Activated CD4-positive, alpha-beta T cell treated with anti-CD3 and anti-CD28 coated beads for 24 hours (primary cell): ENCODE measurements at regions not wholly inside any gene's neighbourhood (a gene's known extent, or its start where the extent isn't known, plus 50 kb on each side); places are given as distances from the start of the nearest gene placed in this dataset.

Experiments used
- DNase-seq, 2 donors: peaks; one replicate each; pipeline ENCODE4 v3.0.0-alpha.2; 2020; ENCODE audit warnings: low read depth in 2 of 2

GRCh38 chr16:56093055-56093454 lies 98.2 kb upstream of the GNAO1 start:
- no peak for DNase-seq

- no peak for DNase-seq
These were observed 101.2 kb upstream of the GNAO1 start for GRCh38 chr16:56090076-56090475.

DNA sequence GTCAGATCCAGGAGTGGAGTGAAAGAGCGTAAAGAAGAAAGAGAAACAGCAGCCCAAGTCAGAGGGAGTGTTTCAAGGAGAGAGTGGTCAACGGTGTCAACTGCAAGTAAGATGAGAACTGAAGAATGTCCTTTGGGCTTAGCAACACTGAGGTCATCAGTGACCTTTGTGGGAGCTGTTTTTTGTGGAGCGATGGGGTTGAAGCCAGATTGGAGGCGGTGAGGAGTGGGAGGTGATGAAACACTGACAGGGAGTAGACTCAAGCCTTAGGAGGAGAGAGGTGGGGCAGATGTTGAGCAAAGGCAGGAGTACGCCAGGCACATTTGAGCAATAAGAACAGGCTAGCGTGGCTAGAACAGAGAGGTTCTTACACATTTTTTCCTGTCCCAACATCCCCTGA lies 103.7 kb upstream of the GNAO1 start:
- no peak for DNase-seq

DNA sequence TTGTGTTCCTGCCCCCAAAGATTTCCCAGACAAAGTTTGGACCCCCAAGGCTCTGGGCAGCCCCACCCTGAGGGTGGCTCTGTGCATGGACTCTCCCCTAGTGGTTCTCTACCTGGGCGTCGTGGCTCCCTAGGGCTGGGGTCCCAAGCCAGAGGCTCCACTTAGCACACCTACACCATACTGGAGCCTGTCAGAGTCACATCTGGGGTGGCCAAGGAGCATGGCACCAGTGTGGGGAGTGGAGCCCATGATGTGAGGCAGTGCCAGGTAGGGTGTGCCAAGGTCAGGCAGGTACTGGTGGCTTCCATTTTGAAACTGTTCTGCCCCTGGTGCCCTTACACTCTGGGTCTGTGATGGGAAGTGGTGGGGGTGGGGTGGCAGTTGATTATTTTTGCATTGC lies 109.9 kb upstream of the GNAO1 start:
- no peak for DNase-seq

DNA sequence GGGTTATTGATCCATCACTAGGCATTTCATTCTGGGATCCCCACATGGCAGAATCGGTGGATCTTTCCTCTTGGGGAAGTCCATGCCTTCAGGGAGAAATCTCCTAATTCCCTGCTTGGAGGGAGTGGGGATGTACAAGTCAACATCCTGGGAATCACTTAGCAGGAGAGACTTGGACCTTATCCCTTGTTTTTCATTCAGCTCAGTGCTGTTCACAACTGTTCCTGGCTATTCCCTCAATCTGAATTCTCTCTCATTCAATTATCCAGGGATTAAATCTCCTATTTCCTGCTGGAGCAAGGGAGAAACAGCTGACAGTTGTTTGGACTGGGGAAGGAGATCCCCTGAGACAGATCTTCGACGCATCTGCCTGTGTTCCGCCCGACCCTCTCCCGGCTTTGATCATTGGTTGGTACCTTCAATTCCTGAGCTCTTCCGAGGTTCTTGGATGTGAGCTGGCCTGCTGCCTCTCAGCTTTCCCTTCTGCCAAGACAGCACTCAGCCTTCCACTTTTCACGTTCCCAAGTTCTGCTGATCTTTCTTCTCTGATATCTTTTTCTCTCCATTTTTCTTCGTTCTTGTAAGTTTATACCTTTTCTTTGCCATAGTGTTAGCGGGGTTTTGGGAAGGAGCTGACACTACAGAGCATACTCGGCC lies 115.4 kb upstream of the GNAO1 start:
- DNase-seq = no peak

GRCh38 chr16:56073508-56073907 lies 117.8 kb upstream of the GNAO1 start:
- DNase-seq = no peak

GRCh38 chr16:56072096-56072495 lies 119.2 kb upstream of the GNAO1 start:
- no peak for DNase-seq

GRCh38 chr16:56068816-56069215 lies 122.5 kb upstream of the GNAO1 start:
- DNase-seq = no peak

DNA sequence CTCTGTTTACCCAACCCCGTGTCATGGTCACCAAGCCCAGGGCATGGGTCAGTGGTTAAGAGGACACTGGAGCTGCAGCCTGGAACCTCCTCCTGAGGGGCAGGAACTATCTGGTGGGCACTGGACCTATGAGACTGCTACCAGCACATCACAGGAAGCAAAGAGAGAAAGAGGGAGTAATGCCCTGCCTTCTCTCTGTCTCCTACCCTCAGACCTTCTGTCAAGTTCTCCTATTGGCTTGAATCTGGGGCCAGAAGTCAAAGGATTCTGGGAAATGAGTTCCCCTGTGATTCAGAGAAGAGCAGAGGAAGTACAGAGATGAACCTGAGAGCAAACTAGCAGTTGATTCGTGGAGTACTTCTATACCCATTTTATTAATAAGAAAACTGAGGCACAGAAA lies 123.0 kb upstream of the GNAO1 start:
- no peak for DNase-seq

GRCh38 chr16:56067406-56067805 lies 123.9 kb upstream of the GNAO1 start:
- no peak for DNase-seq

- DNase-seq = no peak
These were observed 124.7 kb upstream of the GNAO1 start for GRCh38 chr16:56066617-56067016.

- DNase-seq = no peak
These were observed 128.2 kb upstream of the GNAO1 start for GRCh38 chr16:56063111-56063510.

DNA sequence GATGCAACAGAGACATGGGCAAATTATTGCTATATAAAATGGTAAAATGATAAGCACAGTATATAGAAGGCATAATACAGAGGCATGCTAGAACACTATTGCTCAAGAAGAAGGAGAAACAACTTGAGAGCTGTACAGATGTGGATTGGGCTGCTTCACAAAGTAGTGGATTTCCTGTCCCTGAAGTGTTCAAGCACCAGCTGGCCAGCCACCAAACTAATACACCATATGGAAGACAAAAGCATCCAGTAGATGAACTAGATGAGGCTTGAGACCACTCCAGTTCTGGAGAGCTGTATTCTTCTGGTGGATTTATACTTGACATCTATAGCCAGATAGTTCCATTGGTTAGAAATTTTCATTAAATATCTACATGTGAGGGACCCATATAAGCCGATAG lies 134.1 kb upstream of the GNAO1 start:
- no peak for DNase-seq

DNA sequence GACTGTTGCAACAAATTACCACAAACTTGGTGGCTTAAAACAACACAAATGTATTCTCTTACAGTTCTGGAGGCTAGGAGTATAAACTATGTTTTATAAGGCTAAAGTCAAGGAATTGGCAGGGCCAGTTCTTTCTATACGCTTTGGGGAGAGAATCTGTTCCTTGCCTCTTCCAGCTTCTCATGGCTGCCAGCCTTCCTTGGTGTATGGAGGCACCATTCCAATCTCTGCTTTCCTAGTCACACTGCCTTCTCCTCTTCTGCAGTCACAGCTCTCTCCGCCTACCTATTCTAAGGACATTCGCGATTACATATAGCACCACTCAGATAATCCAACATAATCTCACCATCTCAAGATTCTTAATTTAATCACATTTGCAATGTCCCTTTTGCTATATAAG lies 140.4 kb upstream of the GNAO1 start:
- no peak for DNase-seq

DNA sequence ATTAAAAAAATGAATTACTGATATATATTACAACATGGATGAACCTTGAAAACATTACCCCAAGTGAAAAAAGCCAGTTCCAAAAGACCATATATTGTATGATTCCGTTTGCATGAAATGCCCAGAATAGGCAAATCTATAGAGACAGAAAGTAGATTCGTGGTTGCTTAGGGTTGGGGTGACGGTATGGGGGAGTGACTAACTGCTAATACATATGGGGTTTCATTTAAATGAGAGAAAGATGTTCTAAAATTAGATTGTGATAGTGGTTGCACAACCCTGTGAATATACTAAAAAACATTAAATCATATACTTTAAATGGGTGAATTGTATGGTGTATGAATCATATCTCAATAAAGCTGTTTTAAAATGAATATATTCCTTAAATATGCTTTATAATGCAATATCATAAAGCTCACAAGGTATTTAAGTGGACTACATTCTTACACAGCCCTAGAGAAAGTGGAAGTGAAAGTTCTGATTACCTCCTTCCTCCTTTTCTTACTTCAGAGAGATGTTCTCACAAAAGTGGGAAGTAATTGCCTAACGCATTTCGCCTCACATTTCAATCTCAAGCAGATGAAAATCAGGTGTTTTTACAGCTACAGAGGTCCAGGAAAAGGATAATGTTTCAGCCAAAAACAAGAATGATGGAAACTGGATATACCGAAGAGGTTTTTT lies 142.7 kb upstream of the GNAO1 start:
- DNase-seq = no peak

GRCh38 chr16:56047307-56048234 lies 143.7 kb upstream of the GNAO1 start:
- DNase-seq = no peak

- no peak for DNase-seq
These were observed 148.9 kb upstream of the GNAO1 start for GRCh38 chr16:56042416-56042815.

- DNase-seq = peak in 1 of 2 donors; percentile 1
These were observed 149.6 kb upstream of the GNAO1 start for GRCh38 chr16:56041556-56042140.

DNA sequence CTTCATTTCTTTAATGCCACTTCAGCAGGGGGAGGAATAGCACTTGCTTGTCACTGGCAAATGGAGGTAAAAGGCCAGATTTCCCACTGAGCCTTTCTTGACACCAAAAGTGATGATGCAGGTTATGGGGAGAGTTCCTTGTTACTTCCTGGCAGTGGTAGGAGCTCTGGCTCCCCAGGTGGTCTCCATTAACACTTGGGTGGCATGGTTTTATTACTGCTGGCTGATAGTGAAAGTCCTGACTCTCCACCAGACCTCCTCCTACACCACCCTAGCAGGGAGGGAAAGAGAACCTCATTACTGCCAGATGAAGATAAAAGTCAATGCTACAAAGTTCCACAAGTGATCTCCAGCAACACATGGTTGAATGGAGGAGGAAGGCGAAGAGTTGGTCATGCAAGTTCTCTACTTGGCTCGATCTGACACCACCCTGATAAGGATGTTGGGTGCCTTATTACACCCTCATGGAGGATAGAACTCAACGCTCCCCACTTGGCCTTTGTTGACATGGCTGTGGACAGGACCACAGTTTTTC lies 152.7 kb upstream of the GNAO1 start:
- DNase-seq = no peak

DNA sequence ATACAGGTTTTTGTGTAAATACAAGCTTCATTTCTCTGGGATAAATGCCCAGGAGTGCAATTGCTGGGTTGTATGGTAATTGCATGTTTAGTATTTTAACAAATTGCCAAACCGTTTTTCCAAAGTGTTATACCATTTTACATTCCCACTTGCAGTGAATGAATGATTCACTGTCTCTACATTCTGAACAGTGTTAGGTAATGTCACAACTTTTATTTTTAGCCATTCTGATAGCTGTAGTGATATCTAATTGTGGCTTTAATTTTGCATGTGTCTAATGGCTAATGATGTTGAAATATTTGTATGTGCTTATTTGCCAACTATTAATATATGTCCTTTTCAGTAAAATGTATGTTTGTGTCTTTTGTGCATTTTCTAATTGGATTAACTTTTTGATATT lies 156.9 kb upstream of the CES5A start:
- no peak for DNase-seq

DNA sequence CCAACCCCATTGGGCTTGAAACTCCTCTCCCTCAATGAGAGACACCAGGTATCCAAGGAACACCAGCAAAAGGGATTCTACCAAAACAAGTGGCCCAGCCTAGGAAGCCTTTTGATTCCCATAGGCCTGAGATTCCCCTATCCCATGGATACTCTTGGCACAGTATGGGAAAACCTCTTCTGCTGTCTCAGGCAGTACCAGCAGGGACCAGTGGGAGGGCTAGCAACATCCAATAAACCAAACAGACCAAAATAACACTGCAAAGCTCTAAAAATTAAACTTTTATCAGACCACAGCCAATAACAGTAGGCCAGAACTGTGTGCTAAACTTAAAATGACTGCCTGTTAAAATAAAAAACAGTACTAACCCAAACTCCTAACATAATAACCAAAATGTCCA lies 153.9 kb upstream of the CES5A start:
- no peak for DNase-seq

DNA sequence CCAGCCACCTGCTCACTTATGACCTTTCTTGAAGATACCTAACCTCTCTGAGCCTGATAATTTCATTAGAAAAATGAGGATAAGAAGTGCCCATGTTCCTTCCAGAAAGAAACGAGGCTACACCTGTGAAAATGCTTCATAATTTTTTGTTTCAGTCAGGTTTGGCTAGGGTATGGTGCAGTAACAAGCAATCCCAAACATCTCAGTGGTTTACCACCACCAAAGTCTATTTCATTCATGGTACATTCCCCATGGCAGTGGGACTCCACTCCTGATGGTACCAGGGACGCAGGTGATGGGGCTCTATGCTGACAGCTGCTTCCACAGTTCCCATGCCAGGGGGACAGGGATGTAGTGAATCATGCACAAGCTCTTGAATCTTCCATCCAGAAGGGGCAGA lies 147.6 kb upstream of the CES5A start:
- no peak for DNase-seq
